Smooth muscle cell (in vitro differentiated cells): ENCODE measurements at regions not wholly inside any gene's neighbourhood (a gene's known extent, or its start where the extent isn't known, plus 50 kb on each side); places are given as distances from the start of the nearest gene placed in this dataset.
"Not testable (repeated sequence)": the region's sequence is repeated elsewhere in the genome, so short reads cannot be mapped to it uniquely, and the experiment has no call there.

ENCODE experiments used
- DNase-seq: peaks from one replicate; lab custom pipeline; 2025; ENCODE audit not compliant: unreplicated experiment; lab: John Stamatoyannopoulos, UW
- H2AFZ ChIP-seq: fragments of 200-600 bp; sonication (generic); 2 replicates; pipeline ENCODE4 v1.6.0; 2016; ENCODE audit warnings: antibody characterized with exemption, low read depth, mild to moderate bottlenecking
- H3F3A ChIP-seq: fragments of 200-600 bp; sonication (generic); 2 replicates; pipeline ENCODE4 v1.6.0; 2017; ENCODE audit warnings: antibody characterized with exemption, low read depth
- H3K27ac ChIP-seq: fragments of 200-600 bp; sonication (generic); 2 replicates; pipeline ENCODE4 v1.5.1; 2016; ENCODE audit warnings: low read depth, mild to moderate bottlenecking
- H3K27me3 ChIP-seq: fragments of 200-600 bp; sonication (generic); 2 replicates; pipeline ENCODE4 v1.6.1; 2016; ENCODE audit warnings: low read depth, mild to moderate bottlenecking
- H3K36me3 ChIP-seq: fragments of 200-600 bp; sonication (generic); 2 replicates; pipeline ENCODE4 v1.5.1; 2016; ENCODE audit warnings: low read depth
- H3K4me1 ChIP-seq: fragments of 200-600 bp; sonication (generic); 2 replicates; pipeline ENCODE4 v1.5.1; 2016; ENCODE audit warnings: low read depth
- H3K4me2 ChIP-seq: fragments of 200-600 bp; sonication (generic); 2 replicates; pipeline ENCODE4 v1.6.0; 2016; ENCODE audit warnings: mild to moderate bottlenecking
- H3K4me3 ChIP-seq: fragments of 200-600 bp; sonication (generic); 2 replicates; pipeline ENCODE4 v1.5.1; 2016; ENCODE audit warnings: mild to moderate bottlenecking
- H3K79me2 ChIP-seq: fragments of 200-600 bp; sonication (generic); 2 replicates; pipeline ENCODE4 v1.6.0; 2016; ENCODE audit warnings: low read depth, mild to moderate bottlenecking
- H3K9ac ChIP-seq: fragments of 200-600 bp; sonication (generic); 2 replicates; pipeline ENCODE4 v1.6.0; 2016; ENCODE audit warnings: low read depth
- H3K9me3 ChIP-seq: fragments of 200-600 bp; sonication (generic); replicated peaks from 2 replicates; pipeline ENCODE4 v1.5.1; 2016; ENCODE audit warnings: low read depth
- H4K20me1 ChIP-seq: fragments of 200-600 bp; sonication (generic); 2 replicates; pipeline ENCODE4 v1.6.0; 2016; ENCODE audit warnings: low read depth
- CTCF ChIP-seq: fragments of 200-600 bp; sonication (generic); IDR thresholded peaks from 2 replicates; pipeline ENCODE4 v1.5.1; 2017; ENCODE audit warnings: borderline replicate concordance, mild to moderate bottlenecking, antibody characterized with exemption; ENCODE audit not compliant: insufficient read depth, poor library complexity, severe bottlenecking
- WGBS: methylation state at CpG from one replicate; pipeline ENCODE4 v1.1.7; 2016; ENCODE audit warnings: low lambda C conversion rate; 5-methylcytosine and 5-hydroxymethylcytosine counted together

- no peak for TF ChIP-seq CTCF
- WGBS: 83% methylated on average over 10 of the region's 14 CpGs
- no peak overlapping the region for H3K4me3 ChIP-seq
Observed at GRCh38 chr12:131622422-131622955, 88.4 kb upstream of the SFSWAP start.

GRCh38 chr12:131623404-131624368 is 87.2 kb upstream of the SFSWAP start:
- H3F3A ChIP-seq, H2AFZ ChIP-seq, DNase-seq, H3K9me3 ChIP-seq, H3K4me3 ChIP-seq, H3K9ac ChIP-seq, H3K79me2 ChIP-seq, H3K4me2 ChIP-seq, H4K20me1 ChIP-seq, H3K27ac ChIP-seq, H3K4me1 ChIP-seq, H3K36me3 ChIP-seq: not testable (repeated sequence)
- peaks cover 20% of the 10 kb centered on the region for H3K27me3 ChIP-seq
- 87% methylated on average over 14 of the region's 15 CpGs for WGBS

More at GRCh38 chr12:131622422-131622955, 88.4 kb upstream of the SFSWAP start:
- H3K9me3 ChIP-seq: no peaks in the 10 kb centered on the region
- H4K20me1 ChIP-seq: no peaks in the 10 kb centered on the region
- DNase-seq: no peak
- no peak overlapping the region for H3K9ac ChIP-seq
- H3K27me3 ChIP-seq: peaks cover 9% of the 10 kb centered on the region
- H3F3A ChIP-seq: no peaks in the 10 kb centered on the region
- H3K36me3 ChIP-seq: no peaks in the 10 kb centered on the region
- H3K4me2 ChIP-seq: no peak overlapping the region
- no peaks in the 10 kb centered on the region for H3K79me2 ChIP-seq
- no peaks in the 10 kb centered on the region for H3K4me1 ChIP-seq
- no peak overlapping the region for H2AFZ ChIP-seq
- H3K27ac ChIP-seq: no peak overlapping the region

- not testable (repeated sequence) for H4K20me1 ChIP-seq, H2AFZ ChIP-seq, H3F3A ChIP-seq, H3K4me3 ChIP-seq, H3K4me2 ChIP-seq, H3K36me3 ChIP-seq, H3K9ac ChIP-seq, H3K9me3 ChIP-seq, H3K27ac ChIP-seq, H3K79me2 ChIP-seq, H3K4me1 ChIP-seq, DNase-seq
- peaks cover 25% of the 10 kb centered on the region for H3K27me3 ChIP-seq
- WGBS: 51% methylated on average over 3 of the region's 3 CpGs
Observed at GRCh38 chr12:131624369-131624739, 86.5 kb upstream of the SFSWAP start.

GRCh38 chr12:131624756-131625501 is 86.0 kb upstream of the SFSWAP start:
- not testable (repeated sequence) for H3K36me3 ChIP-seq, H3K4me2 ChIP-seq, H3K9ac ChIP-seq, H2AFZ ChIP-seq, H3K27ac ChIP-seq, DNase-seq, H3K9me3 ChIP-seq, H3K4me3 ChIP-seq, H3F3A ChIP-seq, H4K20me1 ChIP-seq, H3K79me2 ChIP-seq, H3K4me1 ChIP-seq
- WGBS: 33% methylated on average over 12 of the region's 12 CpGs
- H3K27me3 ChIP-seq: peaks cover 25% of the 10 kb centered on the region

- DNase-seq, H3K79me2 ChIP-seq, H4K20me1 ChIP-seq, H3K9ac ChIP-seq, H3K4me1 ChIP-seq, H3K27ac ChIP-seq, H3K4me3 ChIP-seq, H3F3A ChIP-seq, H2AFZ ChIP-seq, H3K9me3 ChIP-seq, H3K4me2 ChIP-seq, H3K36me3 ChIP-seq: not testable (repeated sequence)
- WGBS: 63% methylated on average over 17 of the region's 21 CpGs
- H3K27me3 ChIP-seq: peaks cover 30% of the 10 kb centered on the region
Observed at GRCh38 chr12:131625966-131626722, 84.7 kb upstream of the SFSWAP start.

GRCh38 chr12:131627151-131628022 is 83.5 kb upstream of the SFSWAP start:
- not testable (repeated sequence) for H3K4me3 ChIP-seq, H2AFZ ChIP-seq, DNase-seq, H3K4me2 ChIP-seq, H3K27ac ChIP-seq, H3K9ac ChIP-seq, H3K79me2 ChIP-seq, H3K4me1 ChIP-seq, H3F3A ChIP-seq, H4K20me1 ChIP-seq, H3K9me3 ChIP-seq, H3K36me3 ChIP-seq
- peaks cover 30% of the 10 kb centered on the region for H3K27me3 ChIP-seq
- WGBS: 20% methylated on average over 10 of the region's 29 CpGs
